KMS-11 (cell line): ENCODE measurements at regions not wholly inside any gene's neighbourhood (a gene's known extent, or its start where the extent isn't known, plus 50 kb on each side); places are given as distances from the start of the nearest gene placed in this dataset.

ENCODE experiments used
- H2AFZ ChIP-seq: fragments of 200-600 bp; sonication (generic); 2 replicates; pipeline ENCODE4 v1.6.1; 2016; ENCODE audit warnings: antibody characterized with exemption, mixed run types, low read depth
- H3K27ac ChIP-seq: fragments of 200-600 bp; sonication (generic); 2 replicates; pipeline ENCODE4 v1.6.1; 2016; ENCODE audit warnings: mild to moderate bottlenecking, mixed run types
- H3K27me3 ChIP-seq: fragments of 200-600 bp; sonication (generic); 2 replicates; pipeline ENCODE4 v1.6.1; 2017; ENCODE audit warnings: mild to moderate bottlenecking, low read depth, mixed run types, moderate library complexity; ENCODE audit not compliant: insufficient read depth
- H3K36me3 ChIP-seq: fragments of 200-600 bp; sonication (generic); 2 replicates; pipeline ENCODE4 v1.6.1; 2017; ENCODE audit warnings: mild to moderate bottlenecking, mixed run types; ENCODE audit not compliant: insufficient read depth
- H3K4me1 ChIP-seq: fragments of 200-600 bp; sonication (generic); 2 replicates; pipeline ENCODE4 v1.6.1; 2016; ENCODE audit warnings: mild to moderate bottlenecking, low read depth, mixed run types; ENCODE audit not compliant: poor library complexity, severe bottlenecking
- H3K4me2 ChIP-seq: fragments of 200-600 bp; sonication (generic); 2 replicates; pipeline ENCODE4 v1.7.0; 2016; ENCODE audit warnings: mild to moderate bottlenecking, mixed run types
- H3K4me3 ChIP-seq: fragments of 200-600 bp; sonication (generic); IDR thresholded peaks from 2 replicates; pipeline ENCODE4 v1.6.1; 2017; ENCODE audit warnings: low read depth, low read length, mixed read lengths; ENCODE audit not compliant: insufficient read depth
- H3K79me2 ChIP-seq: fragments of 200-600 bp; sonication (generic); 2 replicates; pipeline ENCODE4 v1.6.1; 2016; ENCODE audit warnings: low read depth, mixed run types; ENCODE audit not compliant: insufficient read depth
- H3K9ac ChIP-seq: fragments of 200-600 bp; sonication (generic); 2 replicates; pipeline ENCODE4 v1.6.1; 2016; ENCODE audit warnings: mild to moderate bottlenecking, mixed run types
- H4K20me1 ChIP-seq: fragments of 200-600 bp; sonication (generic); 2 replicates; pipeline ENCODE4 v1.6.1; 2016; ENCODE audit warnings: mild to moderate bottlenecking, mixed run types; ENCODE audit not compliant: insufficient read depth
- CTCF ChIP-seq: fragments of 200-600 bp; sonication (generic); conservative IDR thresholded peaks from 2 replicates; pipeline ENCODE4 v1.6.1; 2017; ENCODE audit warnings: low read depth, mild to moderate bottlenecking, antibody characterized with exemption, low read length, moderate library complexity, mixed read lengths

- H2AFZ ChIP-seq, result no peak overlapping the region
- H3K27ac ChIP-seq, result no peak overlapping the region
- no peaks in the 10 kb centered on the region for H3K4me1 ChIP-seq
- no peaks in the 10 kb centered on the region for H3K79me2 ChIP-seq
- no peaks in the 10 kb centered on the region for H4K20me1 ChIP-seq
- no peak for TF ChIP-seq CTCF
- H3K9ac ChIP-seq, result no peak overlapping the region
- H3K36me3 ChIP-seq, result no peaks in the 10 kb centered on the region
- H3K27me3 ChIP-seq, result no peaks in the 10 kb centered on the region
- H3K4me2 ChIP-seq, result no peak overlapping the region
- H3K4me3 ChIP-seq, result no peak overlapping the region
Observed at GRCh38 chr6:6940031-6941025, 167.4 kb upstream of the RREB1 start.

- no peak overlapping the region for H3K4me2 ChIP-seq
- TF ChIP-seq CTCF, result no peak
Observed at GRCh38 chr6:6941201-6941600, 166.6 kb upstream of the RREB1 start.

DNA sequence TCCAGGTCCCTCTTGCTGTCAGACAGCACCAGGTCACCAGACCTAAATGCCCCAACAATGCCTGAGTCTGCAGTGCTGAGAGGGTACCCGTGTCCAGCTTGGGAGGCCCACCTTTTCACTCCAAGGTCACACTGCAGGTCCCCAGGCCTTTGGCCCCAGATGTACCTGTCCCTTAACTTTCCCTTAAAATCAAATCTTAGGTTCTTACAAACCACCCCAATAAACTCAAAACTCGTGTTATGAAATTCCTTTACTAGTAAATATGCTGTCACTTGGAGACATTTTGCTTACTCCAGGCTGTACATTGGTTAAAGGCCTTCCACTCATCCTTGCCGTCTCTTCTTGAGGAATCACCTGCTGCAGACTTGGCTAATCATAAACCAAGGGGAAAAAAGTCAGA, 165.7 kb upstream of the RREB1 start:
- Histone ChIP-seq H3K4me3 (no peak overlapping the region), H3K36me3 (no peaks in the 10 kb centered on the region), H3K4me2 (no peak overlapping the region)

More at GRCh38 chr6:6941201-6941600, 166.6 kb upstream of the RREB1 start:
- Histone ChIP-seq H3K79me2 (no peaks in the 10 kb centered on the region), H3K9ac (no peak overlapping the region), H3K27me3 (no peaks in the 10 kb centered on the region), H4K20me1 (no peaks in the 10 kb centered on the region), H3K4me1 (no peaks in the 10 kb centered on the region), H3K36me3 (no peaks in the 10 kb centered on the region), H2AFZ (no peak overlapping the region), H3K4me3 (no peak overlapping the region), H3K27ac (no peak overlapping the region)

GRCh38 chr6:6942831-6943230, 164.9 kb upstream of the RREB1 start:
- no peak overlapping the region for H3K4me2 ChIP-seq
- no peaks in the 10 kb centered on the region for H3K4me1 ChIP-seq
- H2AFZ ChIP-seq, result no peak overlapping the region
- H3K36me3 ChIP-seq, result no peaks in the 10 kb centered on the region
- no peak overlapping the region for H3K27ac ChIP-seq
- no peaks in the 10 kb centered on the region for H3K27me3 ChIP-seq
- no peak overlapping the region for H3K4me3 ChIP-seq
- H4K20me1 ChIP-seq, result no peaks in the 10 kb centered on the region
- no peak overlapping the region for H3K9ac ChIP-seq
- H3K79me2 ChIP-seq, result no peaks in the 10 kb centered on the region
- TF ChIP-seq CTCF, result no peak

More for the DNA sequence above, 165.7 kb upstream of the RREB1 start:
- Histone ChIP-seq H3K79me2 (no peaks in the 10 kb centered on the region), H3K27me3 (no peaks in the 10 kb centered on the region), H2AFZ (no peak overlapping the region), H4K20me1 (no peaks in the 10 kb centered on the region), H3K27ac (no peak overlapping the region), H3K4me1 (no peaks in the 10 kb centered on the region), H3K9ac (no peak overlapping the region)
- no peak for TF ChIP-seq CTCF
